ENCODE measurements at regions not wholly inside any gene's neighbourhood (a gene's known extent, or its start where the extent isn't known, plus 50 kb on each side); places are given as distances from the start of the nearest gene placed in this dataset.
"Not testable (repeated sequence)": the region's sequence is repeated elsewhere in the genome, so short reads cannot be mapped to it uniquely, and the experiment has no call there.

DNA sequence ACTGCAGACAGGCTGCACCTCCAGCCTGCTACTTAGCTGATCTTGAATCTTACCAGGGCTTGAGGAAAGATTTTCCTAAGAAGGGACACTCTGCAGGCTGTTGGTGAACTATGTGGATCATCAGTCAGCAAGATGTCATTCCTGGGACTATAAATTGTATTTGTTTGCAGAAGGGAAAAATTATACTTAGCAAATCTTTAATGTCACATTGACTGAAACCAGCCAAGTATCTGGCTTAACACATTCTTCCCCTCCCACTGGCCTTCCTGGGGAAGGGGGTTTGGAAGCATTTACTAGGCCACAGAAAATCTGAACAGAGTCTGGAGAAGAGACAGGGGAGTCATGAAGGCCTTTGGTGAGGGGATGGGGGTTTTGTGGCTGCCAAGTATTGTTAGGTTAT is 156.7 kb upstream of the EOLA2 start:
- H3K4me3 ChIP-seq (ENCODE audit: low read depth, low read length), result no peak overlapping the region
- no peak for TF ChIP-seq CTCF (IDR thresholded peaks at IDR 0.05; ENCODE audit: insufficient read depth, low read length, severe bottlenecking)
- no peak for FAIRE-seq
- DNase-seq (ENCODE audit: low read depth), result no peak
- no peaks in the 10 kb centered on the region for H3K27me3 ChIP-seq (ENCODE audit: control insufficient read depth, insufficient read depth, low read length)
- H3K36me3 ChIP-seq (ENCODE audit: control insufficient read depth, insufficient read depth, low read length), result no peaks in the 10 kb centered on the region

DNA sequence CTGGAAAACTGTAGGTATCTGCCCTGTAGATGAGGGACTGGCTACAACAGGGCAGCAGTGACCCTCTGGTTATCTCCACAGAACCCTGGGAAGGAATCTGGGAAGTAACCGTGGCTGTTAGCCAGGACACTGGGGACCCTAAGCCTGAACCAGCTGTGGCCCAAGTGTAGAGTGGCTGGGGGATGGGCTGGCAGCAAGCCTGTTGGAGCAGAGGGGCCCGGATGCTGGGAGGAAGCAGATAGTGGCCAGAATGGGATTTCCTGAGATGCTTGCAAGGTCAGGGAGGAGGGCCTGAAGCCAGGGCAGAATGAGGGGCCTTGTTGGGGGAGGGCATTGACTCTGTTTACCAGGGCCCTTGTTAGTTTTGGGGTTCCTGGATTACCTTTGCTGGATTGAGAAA is 161.0 kb upstream of the EOLA2 start:
- FAIRE-seq (no peak), DNase-seq (ENCODE audit: low read depth) (no peak)
- TF ChIP-seq CTCF (IDR thresholded peaks at IDR 0.05; ENCODE audit: insufficient read depth, low read length, severe bottlenecking), result no peak
- no peak overlapping the region for H3K4me3 ChIP-seq (ENCODE audit: low read depth, low read length)
- H3K36me3 ChIP-seq (ENCODE audit: control insufficient read depth, insufficient read depth, low read length), result no peaks in the 10 kb centered on the region
- H3K27me3 ChIP-seq (ENCODE audit: control insufficient read depth, insufficient read depth, low read length), result no peaks in the 10 kb centered on the region

DNA sequence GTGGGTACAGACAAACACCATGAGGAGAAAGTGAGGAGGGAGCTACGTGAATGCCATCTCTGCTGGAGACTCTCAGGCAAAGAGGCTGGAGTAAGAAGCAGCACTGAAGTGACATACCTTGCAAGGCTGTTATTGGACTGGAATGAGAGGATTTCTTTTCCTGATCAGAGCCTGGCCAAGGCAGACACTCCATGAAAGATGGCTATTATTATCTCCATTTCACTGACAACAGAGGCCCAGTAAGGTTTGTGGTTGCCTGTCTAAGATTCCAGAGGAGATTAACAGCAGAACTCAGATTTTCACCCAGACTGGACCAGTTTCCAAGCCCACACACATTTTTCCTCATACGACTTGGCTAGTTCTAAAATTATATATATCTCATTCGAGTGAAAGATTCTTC is 162.0 kb upstream of the EOLA2 start:
- H3K4me3 ChIP-seq (ENCODE audit: low read depth, low read length), result no peak overlapping the region
- FAIRE-seq, result no peak
- no peak for TF ChIP-seq CTCF (IDR thresholded peaks at IDR 0.05; ENCODE audit: insufficient read depth, low read length, severe bottlenecking)
- no peaks in the 10 kb centered on the region for H3K27me3 ChIP-seq (ENCODE audit: control insufficient read depth, insufficient read depth, low read length)
- no peaks in the 10 kb centered on the region for H3K36me3 ChIP-seq (ENCODE audit: control insufficient read depth, insufficient read depth, low read length)
- DNase-seq (ENCODE audit: low read depth), result no peak

- DNase-seq (ENCODE audit: low read depth) (no peak), FAIRE-seq (no peak)
- H3K27me3 ChIP-seq (ENCODE audit: control insufficient read depth, insufficient read depth, low read length), result no peaks in the 10 kb centered on the region
- no peak overlapping the region for H3K4me3 ChIP-seq (ENCODE audit: low read depth, low read length)
- no peaks in the 10 kb centered on the region for H3K36me3 ChIP-seq (ENCODE audit: control insufficient read depth, insufficient read depth, low read length)
- TF ChIP-seq CTCF (IDR thresholded peaks at IDR 0.05; ENCODE audit: insufficient read depth, low read length, severe bottlenecking), result no peak
Measured at GRCh38 chrX:150118476-150118875, 180.2 kb upstream of the EOLA2 start.

GRCh38 chrX:150119323-150119722 is 181.0 kb upstream of the EOLA2 start:
- DNase-seq (ENCODE audit: low read depth) (no peak), FAIRE-seq (no peak)
- no peak for TF ChIP-seq CTCF (IDR thresholded peaks at IDR 0.05; ENCODE audit: insufficient read depth, low read length, severe bottlenecking)
- H3K36me3 ChIP-seq (ENCODE audit: control insufficient read depth, insufficient read depth, low read length), result no peaks in the 10 kb centered on the region
- no peaks in the 10 kb centered on the region for H3K27me3 ChIP-seq (ENCODE audit: control insufficient read depth, insufficient read depth, low read length)
- no peak overlapping the region for H3K4me3 ChIP-seq (ENCODE audit: low read depth, low read length)

- DNase-seq (ENCODE audit: low read depth); H3K36me3 ChIP-seq (ENCODE audit: control insufficient read depth, insufficient read depth, low read length); H3K4me3 ChIP-seq (ENCODE audit: low read depth, low read length); H3K27me3 ChIP-seq (ENCODE audit: control insufficient read depth, insufficient read depth, low read length); FAIRE-seq: not testable (repeated sequence)
Measured at GRCh38 chrX:150125045-150125444, 186.8 kb upstream of the EOLA2 start.

All from bronchial epithelial cell (primary cell).